NB4 (cell line): ENCODE measurements at regions not wholly inside any gene's neighbourhood (a gene's known extent, or its start where the extent isn't known, plus 50 kb on each side); places are given as distances from the start of the nearest gene placed in this dataset.

Source experiments
- DNase-seq: peaks from one replicate; pipeline ENCODE4 v3.0.0; 2010; ENCODE audit warnings: low read depth
- H3K4me3 ChIP-seq: one replicate; pipeline ENCODE4 v1.5.1; 2011; ENCODE audit warnings: mild to moderate bottlenecking, low read depth, low read length, moderate library complexity
- CTCF ChIP-seq: IDR thresholded peaks from one replicate; pipeline ENCODE4 v1.5.1; 2012; ENCODE audit warnings: low read depth, low read length
- MAX ChIP-seq: IDR thresholded peaks from 2 replicates; pipeline ENCODE4 v1.6.1; 2011; ENCODE audit warnings: low read depth, low read length
- MYC ChIP-seq: IDR thresholded peaks from 2 replicates; pipeline ENCODE4 v1.6.1; 2011; ENCODE audit warnings: low read depth, low read length
- POLR2A ChIP-seq: IDR thresholded peaks from 2 replicates; pipeline ENCODE4 v1.6.1; 2011; ENCODE audit warnings: mild to moderate bottlenecking; ENCODE audit not compliant: insufficient read length; ENCODE audit errors: extremely low read depth

- peak; percentile 95 for DNase-seq
- TF ChIP-seq POLR2A, result no peak
- TF ChIP-seq MAX, result peak; percentile 78
- peak; percentile 78 for TF ChIP-seq MYC
- TF ChIP-seq CTCF, result no peak
- H3K4me3 ChIP-seq, result peak overlapping the region; percentile 25
Observed at GRCh38 chr9:30301271-30301963, 2083.0 kb upstream of the ACO1 start.

- DNase-seq, result no peak
- TF ChIP-seq CTCF (no peak), MAX (no peak), MYC (no peak), POLR2A (no peak)
Observed at GRCh38 chr9:30310711-30311110, 2073.7 kb upstream of the ACO1 start.

GRCh38 chr9:30329431-30329830 is 2055.0 kb upstream of the ACO1 start:
- DNase-seq, result no peak
- no peak overlapping the region for H3K4me3 ChIP-seq
- TF ChIP-seq CTCF (no peak), MAX (no peak), POLR2A (no peak), MYC (no peak)

More at GRCh38 chr9:30310711-30311110, 2073.7 kb upstream of the ACO1 start:
- H3K4me3 ChIP-seq, result no peak overlapping the region

- TF ChIP-seq CTCF, result no peak
- TF ChIP-seq POLR2A, result no peak
- no peak for TF ChIP-seq MYC
- no peak for TF ChIP-seq MAX
- H3K4me3 ChIP-seq, result no peak overlapping the region
- DNase-seq, result no peak
Observed at GRCh38 chr9:30348904-30349303, 2035.5 kb upstream of the ACO1 start.

- TF ChIP-seq CTCF (no peak), POLR2A (no peak), MAX (no peak), MYC (no peak)
- no peak for DNase-seq
Observed at GRCh38 chr9:30349526-30350513, 2034.6 kb upstream of the ACO1 start.

More at GRCh38 chr9:30349526-30350513, 2034.6 kb upstream of the ACO1 start:
- no peak overlapping the region for H3K4me3 ChIP-seq
